Keratinocyte (primary cell): ENCODE measurements at regions not wholly inside any gene's neighbourhood (a gene's known extent, or its start where the extent isn't known, plus 50 kb on each side); places are given as distances from the start of the nearest gene placed in this dataset.

ENCODE experiments used
- DNase-seq: peaks from one replicate; pipeline ENCODE4 v3.0.0-alpha.2; 2011; ENCODE audit warnings: low read depth, missing footprints, low spot score
- FAIRE-seq: peaks from 2 replicates; lab custom pipeline; 2011; peaks lifted over from hg19 to GRCh38; lab: Jason Lieb, UNC
- H2AFZ ChIP-seq: 2 replicates; pipeline ENCODE4 v1.6.0; 2012; ENCODE audit warnings: low read length, control low read depth, inconsistent platforms; ENCODE audit not compliant: control insufficient read depth
- H3K27ac ChIP-seq: 2 replicates; pipeline ENCODE4 v1.5.1; 2011; ENCODE audit warnings: low read length; ENCODE audit not compliant: control insufficient read depth, insufficient read depth
- H3K27me3 ChIP-seq: 3 replicates; pipeline ENCODE4 v1.6.0; 2011; ENCODE audit warnings: low read length; ENCODE audit not compliant: control insufficient read depth, insufficient read depth; ENCODE audit errors: extremely low read depth
- H3K36me3 ChIP-seq, 2 experiments: 2 replicates in 1 of 2; 3 replicates in 1 of 2; pipeline ENCODE4 v1.5.1; 2011; ENCODE audit warnings: low read length in 2 of 2, mild to moderate bottlenecking in 1 of 2; ENCODE audit not compliant: control insufficient read depth in 2 of 2, insufficient read depth in 2 of 2; ENCODE audit errors: extremely low read depth in 1 of 2
- H3K4me1 ChIP-seq: 3 replicates; pipeline ENCODE4 v1.5.1; 2011; ENCODE audit warnings: low read length; ENCODE audit not compliant: control insufficient read depth, insufficient read depth; ENCODE audit errors: extremely low read depth
- H3K4me2 ChIP-seq: 3 replicates; pipeline ENCODE4 v1.6.0; 2011; ENCODE audit warnings: low read depth, low read length; ENCODE audit not compliant: control insufficient read depth, insufficient read depth; ENCODE audit errors: extremely low read depth
- H3K4me3 ChIP-seq, 3 experiments: fragments of 200-600 bp in 1 of 3; sonication (generic) in 1 of 3; 2 replicates in 2 of 3; 3 replicates in 1 of 3; pipeline ENCODE4 v1.5.1; 2011 to 2016; ENCODE audit warnings: low read length in 3 of 3, mild to moderate bottlenecking in 3 of 3, control low read depth in 2 of 3, inconsistent platforms in 1 of 3, low read depth in 1 of 3, mixed read lengths in 1 of 3, mixed run types in 1 of 3, moderate library complexity in 1 of 3; ENCODE audit not compliant: control insufficient read depth in 2 of 3, insufficient read depth in 2 of 3; ENCODE audit errors: extremely low read depth in 1 of 3
- H3K79me2 ChIP-seq: 2 replicates; pipeline ENCODE4 v1.6.0; 2012; ENCODE audit warnings: low read length; ENCODE audit not compliant: control insufficient read depth, insufficient read depth
- H3K9ac ChIP-seq: 3 replicates; pipeline ENCODE4 v1.6.0; 2011; ENCODE audit warnings: low read length; ENCODE audit not compliant: control insufficient read depth, insufficient read depth; ENCODE audit errors: extremely low read depth
- H3K9me1 ChIP-seq: 3 replicates; pipeline ENCODE4 v1.6.0; 2011; ENCODE audit warnings: low read length; ENCODE audit not compliant: control insufficient read depth, insufficient read depth; ENCODE audit errors: extremely low read depth
- H3K9me3 ChIP-seq: 2 replicates; pipeline ENCODE4 v1.5.1; 2012; ENCODE audit warnings: low read depth, low read length; ENCODE audit not compliant: control insufficient read depth
- H4K20me1 ChIP-seq: 3 replicates; pipeline ENCODE4 v1.6.0; 2011; ENCODE audit warnings: low read length; ENCODE audit not compliant: control insufficient read depth, insufficient read depth; ENCODE audit errors: extremely low read depth
- EZH2 ChIP-seq: IDR thresholded peaks from one replicate; pipeline ENCODE4 v1.6.1; 2012; ENCODE audit warnings: inconsistent platforms, mild to moderate bottlenecking, low read length, moderate library complexity
- dilution Hi-C: fragments of 300-500 bp; cut with MboI; formaldehyde crosslinking; loops from one replicate; pipeline ENCODE4 v1.7.0; 2020; ENCODE audit warnings: low sequenced_read_pairs; ENCODE audit not compliant: extremely low pct_ligation_motif_present
- TF ChIP-seq, protein P1 (sequence below), 3 experiments: IDR thresholded peaks in 1 of 3; conservative IDR thresholded peaks in 1 of 3; optimal IDR thresholded peaks in 1 of 3; 2 replicates in 2 of 3; 3 replicates in 1 of 3; pipeline versions ENCODE3 to v1.5.1; 2011; ENCODE audit warnings: low read length in 3 of 3, mild to moderate bottlenecking in 3 of 3, moderate library complexity in 2 of 3, control low read depth in 1 of 3, inconsistent platforms in 1 of 3; ENCODE audit not compliant: insufficient read depth in 2 of 3; ENCODE audit errors: extremely low read depth in 1 of 3

DNA sequence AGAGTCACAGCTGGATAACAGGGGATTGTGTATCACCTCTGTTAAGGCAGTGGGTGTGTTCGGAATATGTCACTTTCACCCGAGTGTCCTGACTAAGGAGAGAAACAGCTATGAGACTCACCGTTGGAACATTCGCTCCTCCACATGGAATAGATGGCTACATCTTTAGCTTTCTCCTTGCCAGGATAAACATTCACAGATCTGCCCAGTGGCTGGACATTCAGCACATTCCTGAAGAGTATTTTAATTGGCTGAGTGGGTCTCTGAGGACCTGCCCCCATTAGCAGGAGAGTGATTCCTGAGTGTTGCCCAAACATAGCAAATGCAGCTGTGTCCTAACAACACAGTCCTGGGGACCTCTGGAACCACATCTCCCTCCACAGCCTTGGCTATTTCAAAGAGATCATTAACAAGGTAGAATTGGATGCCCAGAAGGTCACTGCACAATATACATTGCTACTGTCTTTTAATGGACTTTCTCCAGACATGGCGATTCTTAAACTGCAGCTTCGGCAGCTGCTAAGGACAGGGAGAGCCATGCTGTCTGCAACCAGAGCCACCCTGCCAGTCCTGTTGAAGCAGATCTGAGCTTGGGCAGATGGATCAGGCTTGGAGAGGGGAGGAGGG is 435.0 kb upstream of the CADM1 start:
- H3K79me2 ChIP-seq: no peaks in the 10 kb centered on the region
- peaks cover 3% of the 10 kb centered on the region for H3K4me1 ChIP-seq
- no peak overlapping the region for H3K27ac ChIP-seq
- DNase-seq: no peak
- no peak overlapping the region for H3K4me3 ChIP-seq
- no peaks in the 10 kb centered on the region for H3K9me3 ChIP-seq
- H4K20me1 ChIP-seq: no peaks in the 10 kb centered on the region
- no peak for FAIRE-seq
- no peak overlapping the region for H3K4me2 ChIP-seq
- no peaks in the 10 kb centered on the region for H3K36me3 ChIP-seq
- dilution Hi-C loops: no loop called here
- no peaks in the 10 kb centered on the region for H3K9me1 ChIP-seq
- no peak overlapping the region for H2AFZ ChIP-seq
- no peaks in the 10 kb centered on the region for H3K27me3 ChIP-seq
- H3K9ac ChIP-seq: no peak overlapping the region
- TF ChIP-seq EZH2: no peak
- TF ChIP-seq, protein P1, sequence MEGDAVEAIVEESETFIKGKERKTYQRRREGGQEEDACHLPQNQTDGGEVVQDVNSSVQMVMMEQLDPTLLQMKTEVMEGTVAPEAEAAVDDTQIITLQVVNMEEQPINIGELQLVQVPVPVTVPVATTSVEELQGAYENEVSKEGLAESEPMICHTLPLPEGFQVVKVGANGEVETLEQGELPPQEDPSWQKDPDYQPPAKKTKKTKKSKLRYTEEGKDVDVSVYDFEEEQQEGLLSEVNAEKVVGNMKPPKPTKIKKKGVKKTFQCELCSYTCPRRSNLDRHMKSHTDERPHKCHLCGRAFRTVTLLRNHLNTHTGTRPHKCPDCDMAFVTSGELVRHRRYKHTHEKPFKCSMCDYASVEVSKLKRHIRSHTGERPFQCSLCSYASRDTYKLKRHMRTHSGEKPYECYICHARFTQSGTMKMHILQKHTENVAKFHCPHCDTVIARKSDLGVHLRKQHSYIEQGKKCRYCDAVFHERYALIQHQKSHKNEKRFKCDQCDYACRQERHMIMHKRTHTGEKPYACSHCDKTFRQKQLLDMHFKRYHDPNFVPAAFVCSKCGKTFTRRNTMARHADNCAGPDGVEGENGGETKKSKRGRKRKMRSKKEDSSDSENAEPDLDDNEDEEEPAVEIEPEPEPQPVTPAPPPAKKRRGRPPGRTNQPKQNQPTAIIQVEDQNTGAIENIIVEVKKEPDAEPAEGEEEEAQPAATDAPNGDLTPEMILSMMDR (optimal IDR thresholded peaks at IDR 0.05 in 1 of 3, IDR thresholded peaks at IDR 0.05 in 1 of 3, conservative IDR thresholded peaks at IDR 0.05 in 1 of 3; ENCODE audit: extremely low read depth in 1 of 3, insufficient read depth in 2 of 3, low read length in 3 of 3): no peak

DNA sequence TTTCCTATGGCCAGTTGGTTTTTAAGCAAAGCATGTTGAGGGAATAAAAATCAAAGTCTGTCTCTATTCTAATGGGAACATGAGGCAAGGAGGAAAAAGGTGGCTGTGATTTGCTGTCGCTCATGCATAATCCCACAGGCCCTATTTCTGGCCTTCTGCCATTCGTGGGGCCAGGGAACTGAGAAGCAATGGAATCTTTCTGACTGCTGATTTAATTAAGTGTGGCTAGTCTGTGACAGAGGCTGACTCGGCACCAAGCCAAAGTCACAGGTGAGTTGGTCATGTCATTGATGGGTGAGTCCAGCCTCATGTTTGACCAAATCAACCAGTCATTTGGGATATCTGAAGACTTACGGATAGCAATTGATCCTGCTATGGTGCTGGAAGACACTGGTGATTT is 429.3 kb upstream of the CADM1 start:
- H3K79me2 ChIP-seq: no peaks in the 10 kb centered on the region
- H3K4me3 ChIP-seq: no peak overlapping the region
- no peak overlapping the region for H3K4me2 ChIP-seq
- no peaks in the 10 kb centered on the region for H3K4me1 ChIP-seq
- no peak overlapping the region for H3K9ac ChIP-seq
- H3K9me1 ChIP-seq: no peaks in the 10 kb centered on the region
- H2AFZ ChIP-seq: no peak overlapping the region
- FAIRE-seq (no peak), DNase-seq (no peak)
- TF ChIP-seq, protein P1 (optimal IDR thresholded peaks at IDR 0.05 in 1 of 3, IDR thresholded peaks at IDR 0.05 in 1 of 3, conservative IDR thresholded peaks at IDR 0.05 in 1 of 3; ENCODE audit: extremely low read depth in 1 of 3, insufficient read depth in 2 of 3, low read length in 3 of 3): no peak
- TF ChIP-seq EZH2: no peak
- H3K27me3 ChIP-seq: no peaks in the 10 kb centered on the region
- no peaks in the 10 kb centered on the region for H3K36me3 ChIP-seq
- H3K27ac ChIP-seq: no peak overlapping the region
- no peaks in the 10 kb centered on the region for H4K20me1 ChIP-seq
- dilution Hi-C loops: no loop called here
- no peaks in the 10 kb centered on the region for H3K9me3 ChIP-seq
